Subcutaneous abdominal adipose tissue (tissue), 5 donors: ENCODE measurements at regions not wholly inside any gene's neighbourhood (a gene's known extent, or its start where the extent isn't known, plus 50 kb on each side); places are given as distances from the start of the nearest gene placed in this dataset.

Source experiments
- H3K27ac ChIP-seq: one replicate; pipeline ENCODE4 v1.7.0; 2013; ENCODE audit warnings: low read depth, mild to moderate bottlenecking, inconsistent platforms, low read length, moderate library complexity
- H3K27me3 ChIP-seq, 5 donors: one replicate each; pipeline ENCODE4 v1.7.0; 2013; ENCODE audit warnings: low read length in 5 of 5, inconsistent platforms in 1 of 5; ENCODE audit not compliant: control insufficient read depth in 5 of 5, insufficient read depth in 4 of 5
- H3K36me3 ChIP-seq, 5 donors: one replicate each; pipeline ENCODE4 v1.7.0; 2013; ENCODE audit warnings: low read length in 5 of 5; ENCODE audit not compliant: control insufficient read depth in 5 of 5, insufficient read depth in 5 of 5
- H3K4me1 ChIP-seq, 5 donors: one replicate each; pipeline ENCODE4 v1.7.0; 2013; ENCODE audit warnings: low read length in 5 of 5, mild to moderate bottlenecking in 3 of 5, moderate library complexity in 1 of 5; ENCODE audit not compliant: control insufficient read depth in 5 of 5, insufficient read depth in 5 of 5
- H3K4me3 ChIP-seq, 5 donors: one replicate each; pipeline ENCODE4 v1.7.0; 2013; ENCODE audit warnings: low read length in 5 of 5, low read depth in 1 of 5
- H3K9ac ChIP-seq, 5 donors: one replicate each; pipeline ENCODE4 v1.7.0; 2013; ENCODE audit warnings: low read length in 5 of 5, mild to moderate bottlenecking in 4 of 5, moderate library complexity in 3 of 5
- H3K9me3 ChIP-seq, 5 donors: one replicate each; pipeline ENCODE4 v1.7.0; 2013; ENCODE audit warnings: low read length in 5 of 5; ENCODE audit not compliant: control insufficient read depth in 5 of 5
- donor health status: healthy.
- donor health status: healthy.
- donor health status: healthy.
- donor health status: healthy.
- donor health status: healthy.

GRCh38 chr10:78700413-78700812 is 368.4 kb upstream of the ZMIZ1 start:
- Histone ChIP-seq H3K4me1 (peaks cover 0 to 24% (median 3%) of the 10 kb centered on the region in 5 donors), H3K9me3 (no peaks in the 10 kb centered on the region), H3K4me3 (no peak overlapping the region), H3K27ac (no peak overlapping the region), H3K9ac (no peak overlapping the region), H3K36me3 (no peaks in the 10 kb centered on the region), H3K27me3 (no peaks in the 10 kb centered on the region)

- no peaks in the 10 kb centered on the region for H3K36me3 ChIP-seq
- no peak overlapping the region for H3K27ac ChIP-seq
- H3K4me3 ChIP-seq, result no peak overlapping the region
- no peak overlapping the region for H3K9ac ChIP-seq
- H3K9me3 ChIP-seq, result no peaks in the 10 kb centered on the region
- peaks cover 0 to 24% (median 3%) of the 10 kb centered on the region in 5 donors for H3K4me1 ChIP-seq
- H3K27me3 ChIP-seq, result no peaks in the 10 kb centered on the region
Measured at GRCh38 chr10:78700816-78701520, 367.8 kb upstream of the ZMIZ1 start.

- Histone ChIP-seq H3K9ac (no peak overlapping the region), H3K27ac (no peak overlapping the region), H3K9me3 (no peaks in the 10 kb centered on the region), H3K4me3 (no peak overlapping the region), H3K36me3 (no peaks in the 10 kb centered on the region), H3K27me3 (no peaks in the 10 kb centered on the region), H3K4me1 (peaks cover 0 to 24% (median 3%) of the 10 kb centered on the region in 5 donors)
Measured at GRCh38 chr10:78702186-78702585, 366.6 kb upstream of the ZMIZ1 start.

GRCh38 chr10:78702876-78703275 is 365.9 kb upstream of the ZMIZ1 start:
- H3K4me3 ChIP-seq, result no peak overlapping the region
- H3K36me3 ChIP-seq, result no peaks in the 10 kb centered on the region
- H3K27me3 ChIP-seq, result no peaks in the 10 kb centered on the region
- peaks cover 0 to 24% (median 3%) of the 10 kb centered on the region in 5 donors for H3K4me1 ChIP-seq
- no peak overlapping the region for H3K9ac ChIP-seq
- H3K27ac ChIP-seq, result no peak overlapping the region
- no peaks in the 10 kb centered on the region for H3K9me3 ChIP-seq

GRCh38 chr10:78703593-78703992 is 365.2 kb upstream of the ZMIZ1 start:
- Histone ChIP-seq H3K9me3 (no peaks in the 10 kb centered on the region), H3K9ac (no peak overlapping the region), H3K36me3 (no peaks in the 10 kb centered on the region), H3K4me3 (no peak overlapping the region), H3K27ac (no peak overlapping the region), H3K27me3 (no peaks in the 10 kb centered on the region), H3K4me1 (peaks cover 0 to 24% (median 3%) of the 10 kb centered on the region in 5 donors)

- H3K27me3 ChIP-seq, result no peaks in the 10 kb centered on the region
- no peak overlapping the region for H3K4me3 ChIP-seq
- no peak overlapping the region for H3K9ac ChIP-seq
- H3K4me1 ChIP-seq, result peaks cover 0 to 9% (median 0%) of the 10 kb centered on the region in 5 donors
- no peak overlapping the region for H3K27ac ChIP-seq
- no peaks in the 10 kb centered on the region for H3K36me3 ChIP-seq
- H3K9me3 ChIP-seq, result no peaks in the 10 kb centered on the region
Measured at GRCh38 chr10:78706256-78706655, 362.5 kb upstream of the ZMIZ1 start.

GRCh38 chr10:78706726-78707540 is 361.8 kb upstream of the ZMIZ1 start:
- Histone ChIP-seq H3K27ac (no peak overlapping the region), H3K9ac (no peak overlapping the region), H3K36me3 (no peaks in the 10 kb centered on the region), H3K4me3 (no peak overlapping the region), H3K4me1 (peaks cover 0 to 9% (median 0%) of the 10 kb centered on the region in 5 donors), H3K9me3 (no peaks in the 10 kb centered on the region), H3K27me3 (no peaks in the 10 kb centered on the region)

GRCh38 chr10:78707745-78708144 is 361.0 kb upstream of the ZMIZ1 start:
- Histone ChIP-seq H3K27ac (no peak overlapping the region), H3K36me3 (no peaks in the 10 kb centered on the region), H3K9ac (no peak overlapping the region), H3K4me3 (no peak overlapping the region), H3K9me3 (no peaks in the 10 kb centered on the region), H3K27me3 (no peaks in the 10 kb centered on the region), H3K4me1 (peaks cover 0 to 9% (median 0%) of the 10 kb centered on the region in 5 donors)

- H3K36me3 ChIP-seq, result no peaks in the 10 kb centered on the region
- no peak overlapping the region for H3K9ac ChIP-seq
- H3K4me3 ChIP-seq, result no peak overlapping the region
- H3K9me3 ChIP-seq, result no peaks in the 10 kb centered on the region
- H3K4me1 ChIP-seq, result peaks cover 0 to 5% (median under 1%) of the 10 kb centered on the region in 5 donors
- no peaks in the 10 kb centered on the region for H3K27me3 ChIP-seq
- H3K27ac ChIP-seq, result no peak overlapping the region
Measured at GRCh38 chr10:78712147-78712546, 356.6 kb upstream of the ZMIZ1 start.

- H3K4me1 ChIP-seq, result peaks cover 0 to 10% (median 4%) of the 10 kb centered on the region in 5 donors
- H3K9me3 ChIP-seq, result no peaks in the 10 kb centered on the region
- no peak overlapping the region for H3K9ac ChIP-seq
- H3K36me3 ChIP-seq, result no peaks in the 10 kb centered on the region
- H3K27me3 ChIP-seq, result no peaks in the 10 kb centered on the region
- H3K27ac ChIP-seq, result no peak overlapping the region
- no peak overlapping the region for H3K4me3 ChIP-seq
Measured at GRCh38 chr10:78713659-78714058, 355.1 kb upstream of the ZMIZ1 start.
